IMR-90 (cell line): ENCODE measurements at regions not wholly inside any gene's neighbourhood (a gene's known extent, or its start where the extent isn't known, plus 50 kb on each side); places are given as distances from the start of the nearest gene placed in this dataset.

ENCODE experiments used
- ATAC-seq: fragments of 200-7000 bp; cut with Tn5 transposase; 2 replicates; pipeline ENCODE4 v1.9.1; 2020; ENCODE audit warnings: low read depth, mild to moderate bottlenecking, moderate library complexity
- BruUV-seq: library from RNA; stranded (reverse); fragments of 400-500 nt; replicated peaks from 2 replicates; lab custom pipeline; 2021; lab: Mats Ljungman, UMichigan
- CTCF ChIA-PET: fragments of 300-600 bp; formaldehyde crosslinking; extraction: SDS; loops from one replicate; lab custom pipeline; 2021; ENCODE audit warnings: antibody characterized with exemption; lab: Yijun Ruan, JAX
- POLR2A ChIA-PET: fragments of 300-600 bp; sonication (Branson Sonifier 250); formaldehyde crosslinking; loops from one replicate; lab custom pipeline; 2022; ENCODE audit warnings: antibody characterized with exemption; ENCODE audit not compliant: unreplicated experiment; lab: Charles Lee
- DNase-seq: peaks from one replicate; pipeline ENCODE4 v3.0.0; 2013
- H2AFZ ChIP-seq: replicated peaks from 2 replicates; pipeline ENCODE3; 2013; ENCODE audit warnings: low read length, mild to moderate bottlenecking; ENCODE audit not compliant: poor library complexity
- H2AK5ac ChIP-seq: 2 replicates; pipeline ENCODE4 v1.6.1; 2013; ENCODE audit warnings: low read depth, low read length, inconsistent platforms
- H2AK9ac ChIP-seq: replicated peaks from 2 replicates; pipeline ENCODE3; 2013; ENCODE audit warnings: mild to moderate bottlenecking, low read depth, low read length, moderate library complexity; ENCODE audit not compliant: poor library complexity
- H2BK120ac ChIP-seq: 2 replicates; pipeline ENCODE4 v1.6.1; 2013; ENCODE audit warnings: low read depth, low read length, inconsistent platforms
- H2BK15ac ChIP-seq: 3 replicates; pipeline ENCODE4 v1.6.1; 2013; ENCODE audit warnings: low read depth, low read length, inconsistent platforms
- H2BK20ac ChIP-seq: 2 replicates; pipeline ENCODE4 v1.6.1; 2013; ENCODE audit warnings: low read depth, mild to moderate bottlenecking, inconsistent platforms, low read length, moderate library complexity
- H2BK5ac ChIP-seq: 2 replicates; pipeline ENCODE4 v1.6.1; 2013; ENCODE audit warnings: mild to moderate bottlenecking, low read depth, low read length, inconsistent platforms; ENCODE audit not compliant: poor library complexity, severe bottlenecking
- H3K14ac ChIP-seq: replicated peaks from 2 replicates; pipeline ENCODE4 v1.6.1; 2013; ENCODE audit warnings: low read depth, low read length, inconsistent platforms
- H3K18ac ChIP-seq: 2 replicates; pipeline ENCODE4 v1.6.1; 2013; ENCODE audit warnings: low read depth, low read length, control low read depth
- H3K23ac ChIP-seq: 2 replicates; pipeline ENCODE4 v1.6.1; 2013; ENCODE audit warnings: low read depth, low read length, inconsistent platforms
- H3K27ac ChIP-seq: 2 replicates; pipeline ENCODE4 v1.5.1; 2013; ENCODE audit warnings: mild to moderate bottlenecking, control low read depth, low read length; ENCODE audit not compliant: insufficient read depth
- H3K27me3 ChIP-seq: 2 replicates; pipeline ENCODE4 v1.6.1; 2013; ENCODE audit warnings: low read length; ENCODE audit not compliant: control insufficient read depth, insufficient read depth
- H3K36me3 ChIP-seq: 2 replicates; pipeline ENCODE4 v1.6.1; 2013; ENCODE audit warnings: low read length, mixed read lengths; ENCODE audit not compliant: control insufficient read depth, insufficient read depth
- H3K4ac ChIP-seq: 2 replicates; pipeline ENCODE4 v1.6.1; 2013; ENCODE audit warnings: low read depth, low read length, inconsistent platforms
- H3K4me1 ChIP-seq: 2 replicates; pipeline ENCODE4 v1.6.1; 2013; ENCODE audit warnings: low read length, mixed read lengths; ENCODE audit not compliant: control insufficient read depth, insufficient read depth
- H3K4me2 ChIP-seq: 2 replicates; pipeline ENCODE4 v1.6.1; 2013; ENCODE audit warnings: low read depth, mild to moderate bottlenecking, control low read depth, low read length, moderate library complexity
- H3K4me3 ChIP-seq: 2 replicates; pipeline ENCODE4 v1.5.1; 2013; ENCODE audit warnings: low read depth, mild to moderate bottlenecking, control low read depth, low read length, moderate library complexity; ENCODE audit not compliant: insufficient read depth
- H3K56ac ChIP-seq: 2 replicates; pipeline ENCODE4 v1.6.1; 2013; ENCODE audit warnings: low read length, inconsistent platforms; ENCODE audit not compliant: insufficient read depth; ENCODE audit errors: extremely low read depth
- H3K79me1 ChIP-seq, 2 experiments: 2 replicates each; pipeline ENCODE4 v1.6.1; 2013; ENCODE audit warnings: low read length in 2 of 2, inconsistent platforms in 1 of 2, low read depth in 1 of 2
- H3K9ac ChIP-seq: 2 replicates; pipeline ENCODE4 v1.6.1; 2013; ENCODE audit warnings: low read depth, low read length, control low read depth
- H3K9me1 ChIP-seq: 2 replicates; pipeline ENCODE4 v1.6.1; 2013; ENCODE audit warnings: low read length, inconsistent platforms; ENCODE audit not compliant: insufficient read depth
- H3K9me3 ChIP-seq: 2 replicates; pipeline ENCODE4 v1.6.1; 2013; ENCODE audit warnings: low read length; ENCODE audit not compliant: control insufficient read depth, insufficient read depth
- H4K20me1 ChIP-seq: 2 replicates; pipeline ENCODE4 v1.6.1; 2013; ENCODE audit warnings: low read length, inconsistent platforms; ENCODE audit not compliant: insufficient read depth
- H4K5ac ChIP-seq: 2 replicates; pipeline ENCODE4 v1.6.1; 2013; ENCODE audit warnings: mild to moderate bottlenecking, low read depth, low read length, control low read depth
- H4K8ac ChIP-seq, 2 experiments: 2 replicates each; pipeline ENCODE4 v1.6.1; 2013; ENCODE audit warnings: low read depth in 2 of 2, low read length in 2 of 2, control low read depth in 1 of 2, inconsistent platforms in 1 of 2
- H4K91ac ChIP-seq: 2 replicates; pipeline ENCODE4 v1.6.1; 2013; ENCODE audit warnings: low read depth, low read length, inconsistent platforms; ENCODE audit not compliant: insufficient read depth
- BHLHE40 ChIP-seq: fragments of 150-350 bp; IDR thresholded peaks from 2 replicates; pipeline ENCODE4 v1.6.1; 2016; ENCODE audit warnings: mild to moderate bottlenecking, low read depth, low read length
- CEBPB ChIP-seq: IDR thresholded peaks from 2 replicates; pipeline ENCODE4 v1.6.1; 2012; ENCODE audit warnings: low read depth, low read length, improper control_type of control experiment
- CHD1 ChIP-seq: IDR thresholded peaks from 2 replicates; pipeline ENCODE4 v1.6.1; 2012; ENCODE audit warnings: low read depth, low read length, improper control_type of control experiment
- ELK1 ChIP-seq: fragments of 150-350 bp; IDR thresholded peaks from 2 replicates; pipeline ENCODE4 v1.6.1; 2016; ENCODE audit warnings: low read depth, mild to moderate bottlenecking, low read length, moderate library complexity, borderline replicate concordance
- FOS ChIP-seq: fragments of 150-350 bp; IDR thresholded peaks from 2 replicates; pipeline ENCODE4 v1.6.1; 2016; ENCODE audit warnings: low read depth, low read length
- MAFK ChIP-seq: IDR thresholded peaks from 2 replicates; pipeline ENCODE4 v1.6.1; 2012; ENCODE audit warnings: low read depth, low read length, improper control_type of control experiment
- MAZ ChIP-seq: IDR thresholded peaks from 2 replicates; pipeline ENCODE4 v1.6.1; 2012; ENCODE audit warnings: low read depth, mild to moderate bottlenecking, low read length, improper control_type of control experiment, moderate library complexity, borderline replicate concordance
- NFE2L2 ChIP-seq: fragments of 150-350 bp; IDR thresholded peaks from 2 replicates; pipeline ENCODE4 v1.6.1; 2016; ENCODE audit warnings: low read depth, mild to moderate bottlenecking, low read length
- POLR2A ChIP-seq: IDR thresholded peaks from 2 replicates; pipeline ENCODE4 v1.6.1; 2012; ENCODE audit warnings: mild to moderate bottlenecking, low read depth, low read length
- RAD21 ChIP-seq: IDR thresholded peaks from 2 replicates; pipeline ENCODE4 v1.6.1; 2012; ENCODE audit warnings: low read length, improper control_type of control experiment
- RCOR1 ChIP-seq: IDR thresholded peaks from 2 replicates; pipeline ENCODE4 v1.6.1; 2012; ENCODE audit warnings: mild to moderate bottlenecking, low read length, improper control_type of control experiment; ENCODE audit not compliant: insufficient replicate concordance
- RFX5 ChIP-seq: IDR thresholded peaks from 2 replicates; pipeline ENCODE4 v1.8.0; 2012; ENCODE audit warnings: low read depth, mild to moderate bottlenecking, low read length, moderate library complexity
- SMC3 ChIP-seq: fragments of 150-350 bp; IDR thresholded peaks from 2 replicates; pipeline ENCODE4 v1.6.1; 2016; ENCODE audit warnings: low read depth, mild to moderate bottlenecking, antibody characterized with exemption, low read length, moderate library complexity
- USF2 ChIP-seq: fragments of 150-350 bp; IDR thresholded peaks from 2 replicates; pipeline ENCODE4 v1.6.1; 2017; ENCODE audit warnings: mild to moderate bottlenecking, antibody characterized with exemption, low read length, low read depth
- WGBS, 2 experiments: methylation state at CpG; one replicate each; pipeline versions ENCODE4 v1.1.5 to v1.1.7; 2013; ENCODE audit warnings: missing lambda C conversion rate in 2 of 2; ENCODE audit not compliant: insufficient read length in 1 of 2; ENCODE audit errors: extremely low coverage in 2 of 2; 5-methylcytosine and 5-hydroxymethylcytosine counted together
- dilution Hi-C: fragments of 300-500 bp; cut with HindIII; formaldehyde crosslinking; loops from one replicate; pipeline ENCODE4 v1.14.3; 2018; ENCODE audit warnings: low sequenced_read_pairs; ENCODE audit not compliant: unreplicated experiment
- in situ Hi-C: fragments of 300-500 bp; cut with MboI; formaldehyde crosslinking; loops from 3 replicates; pipeline ENCODE4 v1.14.3; 2019; ENCODE audit warnings: low sequenced_read_pairs, inconsistent platforms, mixed read lengths
- intact Hi-C: fragments of 100-400 bp; cut with micrococcal nuclease; formaldehyde crosslinking; loops from 2 replicates; pipeline ENCODE4 v1.10.0; 2022
- TF ChIP-seq, protein P1 (sequence below): conservative IDR thresholded peaks from 2 replicates; pipeline ENCODE4 v1.5.1; 2012; ENCODE audit warnings: mild to moderate bottlenecking, low read depth, low read length, improper control_type of control experiment

- Histone ChIP-seq H3K56ac (no peak overlapping the region), H3K79me1 (no peaks in the 10 kb centered on the region), H3K36me3 (no peaks in the 10 kb centered on the region), H4K91ac (no peak overlapping the region), H4K8ac (no peak overlapping the region), H3K9ac (no peak overlapping the region), H3K27me3 (no peaks in the 10 kb centered on the region), H2AFZ (no peak overlapping the region), H3K9me1 (peaks cover 7% of the 10 kb centered on the region; the same call in 1 of the 2 replicates), H3K18ac (no peak overlapping the region), H3K4me1 (peaks cover 3% of the 10 kb centered on the region), H2BK5ac (no peak overlapping the region), H3K23ac (no peak overlapping the region), H2BK20ac (no peak overlapping the region), H2AK9ac (no peak overlapping the region), H3K4ac (no peak overlapping the region), H2AK5ac (no peak overlapping the region), H4K20me1 (no peaks in the 10 kb centered on the region), H3K4me3 (no peak overlapping the region), H2BK15ac (no peak overlapping the region), H4K5ac (no peak overlapping the region), H3K9me3 (peaks cover 7% of the 10 kb centered on the region), H3K4me2 (no peak overlapping the region), H3K27ac (no peak overlapping the region), H3K14ac (no peak overlapping the region), H2BK120ac (no peak overlapping the region)
- in situ Hi-C loops (loop anchor here (10.0 kb wide), 1 partner anchor 672 kb away; the partner anchor contains the start of gene TRIB2), intact Hi-C loops (no loop called here), dilution Hi-C loops (no loop called here)
- ChIA-PET POLR2A (no interaction called here), CTCF (interaction anchor here (0.6 to 1.6 kb wide), 2 partner anchors 9 to 595 kb away, joined by 3 read pairs; no protein-coding TSS in a partner anchor)
- no TSS peak for BruUV-seq
- TF ChIP-seq BHLHE40: no peak
- TF ChIP-seq, protein P1, sequence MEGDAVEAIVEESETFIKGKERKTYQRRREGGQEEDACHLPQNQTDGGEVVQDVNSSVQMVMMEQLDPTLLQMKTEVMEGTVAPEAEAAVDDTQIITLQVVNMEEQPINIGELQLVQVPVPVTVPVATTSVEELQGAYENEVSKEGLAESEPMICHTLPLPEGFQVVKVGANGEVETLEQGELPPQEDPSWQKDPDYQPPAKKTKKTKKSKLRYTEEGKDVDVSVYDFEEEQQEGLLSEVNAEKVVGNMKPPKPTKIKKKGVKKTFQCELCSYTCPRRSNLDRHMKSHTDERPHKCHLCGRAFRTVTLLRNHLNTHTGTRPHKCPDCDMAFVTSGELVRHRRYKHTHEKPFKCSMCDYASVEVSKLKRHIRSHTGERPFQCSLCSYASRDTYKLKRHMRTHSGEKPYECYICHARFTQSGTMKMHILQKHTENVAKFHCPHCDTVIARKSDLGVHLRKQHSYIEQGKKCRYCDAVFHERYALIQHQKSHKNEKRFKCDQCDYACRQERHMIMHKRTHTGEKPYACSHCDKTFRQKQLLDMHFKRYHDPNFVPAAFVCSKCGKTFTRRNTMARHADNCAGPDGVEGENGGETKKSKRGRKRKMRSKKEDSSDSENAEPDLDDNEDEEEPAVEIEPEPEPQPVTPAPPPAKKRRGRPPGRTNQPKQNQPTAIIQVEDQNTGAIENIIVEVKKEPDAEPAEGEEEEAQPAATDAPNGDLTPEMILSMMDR: no peak
- no peak for TF ChIP-seq ELK1
- TF ChIP-seq CEBPB: no peak
- no peak for TF ChIP-seq NFE2L2
- TF ChIP-seq POLR2A: no peak
- TF ChIP-seq USF2: no peak
- no peak for TF ChIP-seq MAZ
- TF ChIP-seq FOS: no peak
- TF ChIP-seq RFX5: no peak
- no peak for TF ChIP-seq CHD1
- TF ChIP-seq RCOR1: no peak
- TF ChIP-seq MAFK: no peak
- TF ChIP-seq RAD21: no peak
- no peak for TF ChIP-seq SMC3
- no peak for ATAC-seq
- no CpG with 5 or more reads among the region's 2 CpGs for WGBS, 2 experiments
- no peak for DNase-seq
Measured at GRCh38 chr2:12043131-12043530, 296.7 kb downstream of the LPIN1 start.
